HepG2 (cell line): ENCODE measurements at regions not wholly inside any gene's neighbourhood (a gene's known extent, or its start where the extent isn't known, plus 50 kb on each side); places are given as distances from the start of the nearest gene placed in this dataset.

Experiments
- ARID2 ChIP-seq: sonication (generic); formaldehyde crosslinking; IDR thresholded peaks from 2 replicates; pipeline ENCODE4 v1.8.1; 2022; ENCODE audit warnings: mild to moderate bottlenecking, missing genetic modification reagents, borderline replicate concordance
- ARNT ChIP-seq: fragments of 450-650 bp; IDR thresholded peaks from 2 replicates; pipeline ENCODE4 v1.6.1; 2017
- ASH2L ChIP-seq: fragments of 300-600, 200-600 bp; sonication (generic); IDR thresholded peaks from 2 replicates; pipeline ENCODE4 v1.7.0; 2017; ENCODE audit warnings: low read depth, mild to moderate bottlenecking, moderate library complexity, mixed read lengths, low read length; ENCODE audit not compliant: insufficient read length
- CREB1 ChIP-seq, 2 experiments: fragments of 450-650 bp in 1 of 2; IDR thresholded peaks; 2 replicates each; pipeline ENCODE4 v1.6.1; 2016 to 2017; ENCODE audit warnings: control low read depth in 1 of 2, mild to moderate bottlenecking in 1 of 2, missing compliant biosample characterization in 1 of 2, missing genetic modification characterization in 1 of 2
- EHMT2 ChIP-seq: fragments of 200-600 bp; sonication (generic); IDR thresholded peaks from 2 replicates; pipeline ENCODE4 v1.7.0; 2017; ENCODE audit warnings: antibody characterized with exemption, low read depth, low read length, borderline replicate concordance
- KLF6 ChIP-seq: IDR thresholded peaks from 2 replicates; pipeline ENCODE4 v1.8.0; 2016; ENCODE audit warnings: missing biosample characterization, missing genetic modification reagents
- MBD4 ChIP-seq: IDR thresholded peaks from 2 replicates; pipeline ENCODE4 v1.6.1; 2012; ENCODE audit warnings: low read length, inconsistent platforms, borderline replicate concordance
- MIER2 ChIP-seq: IDR thresholded peaks from 2 replicates; pipeline ENCODE4 v1.6.1; 2016; ENCODE audit warnings: missing biosample characterization, missing genetic modification reagents
- MIXL1 ChIP-seq: IDR thresholded peaks from 2 replicates; pipeline ENCODE4 v1.6.1; 2016
- MXD1 ChIP-seq: sonication (generic); formaldehyde crosslinking; IDR thresholded peaks from 2 replicates; pipeline ENCODE4 v1.4.0; 2020; ENCODE audit warnings: mild to moderate bottlenecking, missing genetic modification reagents
- NCOA2 ChIP-seq: sonication (generic); formaldehyde crosslinking; IDR thresholded peaks from 2 replicates; pipeline ENCODE4 v1.8.0; 2022; ENCODE audit warnings: inconsistent platforms
- NR2F1 ChIP-seq, 2 experiments: fragments of 450-650 bp in 1 of 2; formaldehyde crosslinking in 1 of 2; IDR thresholded peaks; 2 replicates each; pipeline versions ENCODE4 v1.5.0 to v1.6.1; 2016 to 2020; ENCODE audit warnings: mild to moderate bottlenecking in 1 of 2, missing compliant biosample characterization in 1 of 2, missing genetic modification reagents in 1 of 2, moderate library complexity in 1 of 2
- POLR2AphosphoS5 ChIP-seq: IDR thresholded peaks from 2 replicates; pipeline ENCODE4 v1.6.1; 2012; ENCODE audit warnings: low read depth, low read length
- PRMT3 ChIP-seq: sonication (generic); formaldehyde crosslinking; IDR thresholded peaks from 2 replicates; pipeline ENCODE4 v1.8.1; 2022; ENCODE audit warnings: low read depth, mild to moderate bottlenecking, moderate library complexity, missing genetic modification reagents, borderline replicate concordance
- SRSF4 ChIP-seq: fragments of 200-400 bp; formaldehyde crosslinking; IDR thresholded peaks from one replicate; pipeline ENCODE4 v1.6.1; 2018; ENCODE audit warnings: mild to moderate bottlenecking, low read depth, low read length, moderate library complexity; ENCODE audit not compliant: poor library complexity, severe bottlenecking
- TCF12 ChIP-seq, 2 experiments: fragments of 450-650 bp in 1 of 2; sonication (generic) in 1 of 2; formaldehyde crosslinking in 1 of 2; IDR thresholded peaks; 2 replicates each; pipeline versions ENCODE4 v1.6.1 to v1.8.0; 2017 to 2022; ENCODE audit warnings: antibody characterized with exemption in 1 of 2, mild to moderate bottlenecking in 1 of 2, missing genetic modification reagents in 1 of 2, moderate library complexity in 1 of 2
- TEAD2 ChIP-seq: sonication (generic); formaldehyde crosslinking; IDR thresholded peaks from 2 replicates; pipeline ENCODE4 v1.9.0; 2021; ENCODE audit warnings: missing genetic modification reagents
- ZBTB43 ChIP-seq: sonication (generic); formaldehyde crosslinking; conservative IDR thresholded peaks from 2 replicates; pipeline ENCODE4 v1.4.0; 2020; ENCODE audit warnings: missing genetic modification reagents
- ZFAT ChIP-seq: sonication (generic); formaldehyde crosslinking; conservative IDR thresholded peaks from 2 replicates; pipeline ENCODE4 v1.8.1; 2023; ENCODE audit warnings: missing genetic modification reagents, inconsistent platforms
- ZNF12 ChIP-seq: sonication (generic); formaldehyde crosslinking; IDR thresholded peaks from 2 replicates; pipeline ENCODE4 v1.5.0; 2020; ENCODE audit warnings: missing genetic modification reagents
- ZNF143 ChIP-seq: sonication (generic); formaldehyde crosslinking; IDR thresholded peaks from 2 replicates; pipeline ENCODE4 v1.4.0; 2020; ENCODE audit warnings: missing genetic modification reagents
- ZNF232 ChIP-seq: sonication (generic); formaldehyde crosslinking; IDR thresholded peaks from 2 replicates; pipeline ENCODE4 v1.4.0; 2020; ENCODE audit warnings: missing genetic modification reagents, borderline replicate concordance
- ZNF275 ChIP-seq: sonication (generic); formaldehyde crosslinking; IDR thresholded peaks from 2 replicates; pipeline ENCODE4 v1.8.0; 2022; ENCODE audit warnings: missing genetic modification reagents, mild to moderate bottlenecking, inconsistent platforms, borderline replicate concordance
- ZNF326 ChIP-seq: sonication (generic); formaldehyde crosslinking; IDR thresholded peaks from 2 replicates; pipeline ENCODE4 v1.4.0; 2020; ENCODE audit warnings: missing genetic modification reagents, borderline replicate concordance
- ZNF362 ChIP-seq: sonication (generic); formaldehyde crosslinking; IDR thresholded peaks from 2 replicates; pipeline ENCODE4 v1.4.0; 2020; ENCODE audit warnings: missing genetic modification reagents, mild to moderate bottlenecking, borderline replicate concordance
- ZNF382 ChIP-seq: sonication (generic); formaldehyde crosslinking; IDR thresholded peaks from 2 replicates; pipeline ENCODE4 v1.5.0; 2020; ENCODE audit warnings: missing genetic modification reagents, mild to moderate bottlenecking, borderline replicate concordance
- ZNF790 ChIP-seq: sonication (generic); formaldehyde crosslinking; IDR thresholded peaks from 2 replicates; pipeline ENCODE4 v1.8.0; 2022; ENCODE audit warnings: missing genetic modification reagents, mild to moderate bottlenecking, borderline replicate concordance
- ZSCAN21 ChIP-seq: sonication (generic); formaldehyde crosslinking; IDR thresholded peaks from 2 replicates; pipeline ENCODE4 v1.8.0; 2022; ENCODE audit warnings: mild to moderate bottlenecking, missing genetic modification reagents, moderate library complexity, borderline replicate concordance

GRCh38 chr21:14877581-14878228 is 187.1 kb downstream of the NRIP1 start (continued):
- TF ChIP-seq ZSCAN21 (CRISPR knock-in tag) (no peak), MXD1 (CRISPR knock-in tag) (no peak), MIXL1 (CRISPR knock-in tag) (peak; percentile 65; the same call in 1 of the 2 replicates), ARNT (no peak), POLR2AphosphoS5 (no peak), TEAD2 (CRISPR knock-in tag) (no peak), ZNF143 (CRISPR knock-in tag) (no peak), ZNF790 (no peak), ZNF232 (no peak), MIER2 (CRISPR knock-in tag) (no peak), CREB1 (IDR thresholded peaks at IDR 0.05) (no peak), CREB1 (CRISPR knock-in tag; IDR thresholded peaks at IDR 0.05) (no peak), ARID2 (no peak), SRSF4 (no peak), ZBTB43 (CRISPR knock-in tag) (no peak), ZNF275 (CRISPR knock-in tag) (no peak), MBD4 (no peak; the same call in 1 of the 2 replicates), KLF6 (no peak), ASH2L (peak; percentile 94), EHMT2 (peak; percentile 55; the same call in 1 of the 2 replicates), NCOA2 (CRISPR knock-in tag) (peak; percentile 92), ZNF12 (peak; percentile 89), NR2F1 (CRISPR knock-in tag; IDR thresholded peaks at IDR 0.05) (peak; percentile 75 to 96), PRMT3 (CRISPR knock-in tag) (no peak), ZNF326 (no peak), ZFAT (no peak), TCF12 (IDR thresholded peaks at IDR 0.05) (no peak), TCF12 (CRISPR knock-in tag; IDR thresholded peaks at IDR 0.05) (peak; percentile 67; the same call in 1 of the 2 replicates), ZNF362 (CRISPR knock-in tag) (peak; percentile 94), ZNF382 (CRISPR knock-in tag) (no peak)
